ENCODE measurements at regions not wholly inside any gene's neighbourhood (a gene's known extent, or its start where the extent isn't known, plus 50 kb on each side); places are given as distances from the start of the nearest gene placed in this dataset.
A peak's percentile ranks its signal among the peaks of the same experiment; 100 is the strongest.

- Histone ChIP-seq H3K9me2 (ENCODE audit: insufficient read depth, low read length) (no peaks in the 10 kb centered on the region), H3K79me2 (replicated peaks; ENCODE audit: insufficient read depth, low read length) (no peaks in the 10 kb centered on the region), H3K4me2 (ENCODE audit: low read length) (no peak overlapping the region)
These were observed 66.7 kb upstream of the LMO1 start for GRCh38 chr11:8330404-8330803.

GRCh38 chr11:8329847-8330361, 66.2 kb upstream of the LMO1 start:
- Histone ChIP-seq H3K79me2 (replicated peaks; ENCODE audit: insufficient read depth, low read length) (no peaks in the 10 kb centered on the region), H3K27me3 (ENCODE audit: insufficient read depth, low read depth, low read length) (no peaks in the 10 kb centered on the region), H3K36me3 (ENCODE audit: insufficient read depth, low read length) (no peaks in the 10 kb centered on the region), H3K9me2 (ENCODE audit: insufficient read depth, low read length) (no peaks in the 10 kb centered on the region), H3F3A (ENCODE audit: insufficient read depth, low read length, poor library complexity, severe bottlenecking) (no peaks in the 10 kb centered on the region), H3K4me3 (ENCODE audit: low read length) (peak overlapping the region; percentile 48), H2AFZ (ENCODE audit: low read depth, low read length) (no peak overlapping the region), H3K9me3 (ENCODE audit: low read length) (no peaks in the 10 kb centered on the region), H3K9ac (ENCODE audit: low read length) (no peak overlapping the region), H4K20me1 (ENCODE audit: insufficient read depth) (no peaks in the 10 kb centered on the region), H3K4me2 (ENCODE audit: low read length) (peak overlapping the region; percentile 53), H3K27ac (ENCODE audit: low read length) (no peak overlapping the region)
- TF ChIP-seq CTCF (IDR thresholded peaks at IDR 0.05; ENCODE audit: poor library complexity, severe bottlenecking): no peak
- no peak for TF ChIP-seq TAF1 (IDR thresholded peaks at IDR 0.05; ENCODE audit: low read depth)

More at GRCh38 chr11:8330404-8330803, 66.7 kb upstream of the LMO1 start:
- Histone ChIP-seq H3K36me3 (ENCODE audit: insufficient read depth, low read length) (no peaks in the 10 kb centered on the region), H3K27me3 (ENCODE audit: insufficient read depth, low read depth, low read length) (no peaks in the 10 kb centered on the region), H4K20me1 (ENCODE audit: insufficient read depth) (no peaks in the 10 kb centered on the region), H3K27ac (ENCODE audit: low read length) (no peak overlapping the region), H2AFZ (ENCODE audit: low read depth, low read length) (no peak overlapping the region), H3F3A (ENCODE audit: insufficient read depth, low read length, poor library complexity, severe bottlenecking) (no peaks in the 10 kb centered on the region), H3K4me3 (ENCODE audit: low read length) (peak overlapping the region; percentile 48), H3K9me3 (ENCODE audit: low read length) (no peaks in the 10 kb centered on the region), H3K9ac (ENCODE audit: low read length) (no peak overlapping the region)
- TF ChIP-seq REST (IDR thresholded peaks at IDR 0.05; ENCODE audit: borderline replicate concordance): no peak
- no peak for TF ChIP-seq SMC3 (conservative IDR thresholded peaks at IDR 0.05; ENCODE audit: poor library complexity)
- no peak for TF ChIP-seq TAF1 (IDR thresholded peaks at IDR 0.05; ENCODE audit: low read depth)
- TF ChIP-seq EZH2 (IDR thresholded peaks at IDR 0.05; ENCODE audit: borderline replicate concordance, insufficient read depth, low read length, poor library complexity, severe bottlenecking): no peak
- TF ChIP-seq POLR2AphosphoS5 (IDR thresholded peaks at IDR 0.05): no peak
- TF ChIP-seq CTCF (IDR thresholded peaks at IDR 0.05; ENCODE audit: poor library complexity, severe bottlenecking): no peak
- no peak for TF ChIP-seq RAD21 (conservative IDR thresholded peaks at IDR 0.05)
- no peak for TF ChIP-seq MXI1 (conservative IDR thresholded peaks at IDR 0.05; ENCODE audit: poor library complexity, severe bottlenecking)
- no peak for TF ChIP-seq EP300 (conservative IDR thresholded peaks at IDR 0.05; ENCODE audit: poor library complexity, severe bottlenecking)
